B cell (primary cell): ENCODE measurements at regions not wholly inside any gene's neighbourhood (a gene's known extent, or its start where the extent isn't known, plus 50 kb on each side); places are given as distances from the start of the nearest gene placed in this dataset.
"Not testable (repeated sequence)": the region's sequence is repeated elsewhere in the genome, so short reads cannot be mapped to it uniquely, and the experiment has no call there.

Experiments used
- ATAC-seq: fragments of 200-7000 bp; cut with Tn5 transposase; one replicate; pipeline ENCODE4 v1.10.0; 2021; ENCODE audit warnings: low read depth, mild to moderate bottlenecking, moderate number of reproducible peaks, moderate library complexity
- CTCF ChIA-PET: fragments of 350-600 bp; sonication (Branson Sonifier 250); formaldehyde crosslinking; loops from one replicate; lab custom pipeline; 2021; ENCODE audit warnings: antibody characterized with exemption, inconsistent platforms; lab: Charles Lee
- POLR2A ChIA-PET: fragments of 350-600 bp; sonication (Branson Sonifier 250); formaldehyde crosslinking; loops from one replicate; lab custom pipeline; 2021; ENCODE audit warnings: antibody characterized with exemption; lab: Charles Lee
- DNase-seq: peaks from one replicate; pipeline ENCODE4 v3.0.0; 2013
- H2AFZ ChIP-seq: 2 replicates; pipeline ENCODE4 v1.6.1; 2012; ENCODE audit warnings: mild to moderate bottlenecking, low read depth, low read length; ENCODE audit not compliant: insufficient read depth, poor library complexity, severe bottlenecking
- H3K27ac ChIP-seq, 2 donors: 1 replicate in 1 of 2; 2 replicates in 1 of 2; pipeline ENCODE4 v1.5.1; 2012 to 2013; ENCODE audit warnings: low read length in 2 of 2, mild to moderate bottlenecking in 2 of 2, moderate library complexity in 1 of 2
- H3K27me3 ChIP-seq, 4 experiments: fragments of 200-600 bp in 1 of 4; sonication (generic) in 1 of 4; replicated peaks in 1 of 4; 1 replicate in 2 of 4; 2 replicates in 2 of 4; pipeline versions ENCODE4 v1.6.1 to v1.7.0; 2013 to 2016; ENCODE audit warnings: low read length in 3 of 4, mild to moderate bottlenecking in 2 of 4, mixed read lengths in 1 of 4, moderate library complexity in 1 of 4; ENCODE audit not compliant: insufficient read depth in 4 of 4, control insufficient read depth in 3 of 4; ENCODE audit errors: control extremely low read depth in 1 of 4
- H3K36me3 ChIP-seq, 2 experiments: replicated peaks in 1 of 2; 1 replicate in 1 of 2; 2 replicates in 1 of 2; pipeline versions ENCODE4 v1.6.1 to v1.7.1; 2013; ENCODE audit warnings: low read length in 1 of 2; ENCODE audit not compliant: insufficient read depth in 2 of 2, control insufficient read depth in 1 of 2; ENCODE audit errors: control extremely low read depth in 1 of 2, extremely low read depth in 1 of 2
- H3K4me1 ChIP-seq, 2 donors: fragments of 200-600 bp in 1 of 2; sonication (generic) in 1 of 2; 1 replicate in 1 of 2; 2 replicates in 1 of 2; pipeline versions ENCODE4 v1.5.1 to v1.6.1; 2013 to 2017; ENCODE audit warnings: low read length in 2 of 2; ENCODE audit not compliant: control insufficient read depth in 2 of 2, insufficient read depth in 2 of 2
- H3K4me2 ChIP-seq: replicated peaks from 2 replicates; pipeline ENCODE3; 2012; ENCODE audit warnings: mild to moderate bottlenecking, low read depth, low read length; ENCODE audit not compliant: poor library complexity, severe bottlenecking
- H3K4me3 ChIP-seq, 5 experiments: fragments of 200-600 bp in 1 of 5; sonication (generic) in 1 of 5; 1 replicate in 3 of 5; 2 replicates in 2 of 5; pipeline versions ENCODE4 v1.5.1 to v1.7.0; 2011 to 2016; ENCODE audit warnings: low read length in 4 of 5, mild to moderate bottlenecking in 4 of 5, low read depth in 2 of 5, control low read depth in 1 of 5, moderate library complexity in 1 of 5; ENCODE audit not compliant: insufficient read depth in 1 of 5; ENCODE audit errors: control extremely low read depth in 1 of 5, extremely low read depth in 1 of 5
- H3K79me2 ChIP-seq: fragments of 200-600 bp; sonication (generic); one replicate; pipeline ENCODE4 v1.6.0; 2016; ENCODE audit warnings: low read length; ENCODE audit not compliant: control insufficient read depth, insufficient read depth
- H3K9ac ChIP-seq: fragments of 200-600 bp; sonication (generic); 2 replicates; pipeline ENCODE4 v1.6.1; 2017; ENCODE audit warnings: mild to moderate bottlenecking, low read length, moderate library complexity
- H3K9me3 ChIP-seq, 3 donors: one replicate each; pipeline versions ENCODE4 v1.6.1 to v1.7.1; 2013; ENCODE audit warnings: low read length in 2 of 3; ENCODE audit not compliant: control insufficient read depth in 2 of 3, insufficient read depth in 1 of 3; ENCODE audit errors: control extremely low read depth in 1 of 3
- H4K20me1 ChIP-seq: 2 replicates; pipeline ENCODE4 v1.6.0; 2012; ENCODE audit warnings: mild to moderate bottlenecking, low read length; ENCODE audit not compliant: insufficient read depth, control insufficient read depth, poor library complexity, severe bottlenecking
- H3K27ac Mint-ChIP-seq: one replicate; pipeline ENCODE4 v1.8.0; 2021; ENCODE audit warnings: mixed read lengths
- H3K27me3 Mint-ChIP-seq: one replicate; pipeline ENCODE4 v1.8.0; 2021; ENCODE audit warnings: mixed read lengths
- H3K4me1 Mint-ChIP-seq: one replicate; pipeline ENCODE4 v1.8.0; 2021; ENCODE audit warnings: mixed read lengths
- H3K4me3 Mint-ChIP-seq: one replicate; pipeline ENCODE4 v1.8.0; 2021; ENCODE audit warnings: mixed read lengths
- H3K9me3 Mint-ChIP-seq: one replicate; pipeline ENCODE4 v1.8.0; 2022; ENCODE audit warnings: mixed read lengths; ENCODE audit not compliant: insufficient read depth
- EZH2 ChIP-seq: IDR thresholded peaks from 2 replicates; pipeline ENCODE4 v1.6.1; 2012; ENCODE audit warnings: borderline replicate concordance, low read depth, mild to moderate bottlenecking, moderate library complexity, low read length; ENCODE audit not compliant: insufficient read depth, poor library complexity, severe bottlenecking
- WGBS: methylation state at CpG from one replicate; pipeline ENCODE4 v1.1.5; 2013; ENCODE audit warnings: missing lambda C conversion rate; ENCODE audit not compliant: insufficient coverage; 5-methylcytosine and 5-hydroxymethylcytosine counted together
- intact Hi-C: fragments of 100-400 bp; cut with micrococcal nuclease; formaldehyde crosslinking; loops from one replicate; pipeline ENCODE4 v1.10.0; 2022
- TF ChIP-seq, protein P1 (sequence below): fragments of 200-600 bp; IDR thresholded peaks from one replicate; pipeline ENCODE4 v1.8.0; 2022; ENCODE audit warnings: antibody characterized with exemption, mild to moderate bottlenecking

- Histone ChIP-seq H3K4me2 (no peak overlapping the region), H3K27ac (no peak overlapping the region), H3K4me3 (no peak overlapping the region), H3K36me3 (no peaks in the 10 kb centered on the region), H3K27me3 (no peaks in the 10 kb centered on the region), H4K20me1 (no peaks in the 10 kb centered on the region), H3K79me2 (peaks cover 4% of the 10 kb centered on the region), H3K9me3 (no peaks in the 10 kb centered on the region), H2AFZ (no peak overlapping the region), H3K9ac (no peak overlapping the region), H3K4me1 (peaks cover 0 to 4% of the 10 kb centered on the region in 2 donors)
- no peak overlapping the region for H3K27ac Mint-ChIP-seq
- no peak for TF ChIP-seq EZH2
- TF ChIP-seq, protein P1, sequence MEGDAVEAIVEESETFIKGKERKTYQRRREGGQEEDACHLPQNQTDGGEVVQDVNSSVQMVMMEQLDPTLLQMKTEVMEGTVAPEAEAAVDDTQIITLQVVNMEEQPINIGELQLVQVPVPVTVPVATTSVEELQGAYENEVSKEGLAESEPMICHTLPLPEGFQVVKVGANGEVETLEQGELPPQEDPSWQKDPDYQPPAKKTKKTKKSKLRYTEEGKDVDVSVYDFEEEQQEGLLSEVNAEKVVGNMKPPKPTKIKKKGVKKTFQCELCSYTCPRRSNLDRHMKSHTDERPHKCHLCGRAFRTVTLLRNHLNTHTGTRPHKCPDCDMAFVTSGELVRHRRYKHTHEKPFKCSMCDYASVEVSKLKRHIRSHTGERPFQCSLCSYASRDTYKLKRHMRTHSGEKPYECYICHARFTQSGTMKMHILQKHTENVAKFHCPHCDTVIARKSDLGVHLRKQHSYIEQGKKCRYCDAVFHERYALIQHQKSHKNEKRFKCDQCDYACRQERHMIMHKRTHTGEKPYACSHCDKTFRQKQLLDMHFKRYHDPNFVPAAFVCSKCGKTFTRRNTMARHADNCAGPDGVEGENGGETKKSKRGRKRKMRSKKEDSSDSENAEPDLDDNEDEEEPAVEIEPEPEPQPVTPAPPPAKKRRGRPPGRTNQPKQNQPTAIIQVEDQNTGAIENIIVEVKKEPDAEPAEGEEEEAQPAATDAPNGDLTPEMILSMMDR, result no peak
- 97% methylated on average over 13 of the region's 13 CpGs for WGBS
- no peaks in the 10 kb centered on the region for H3K27me3 Mint-ChIP-seq
- no peak overlapping the region for H3K4me3 Mint-ChIP-seq
- intact Hi-C loops, result no loop called here
- H3K4me1 Mint-ChIP-seq, result peaks cover 2% of the 10 kb centered on the region
- POLR2A ChIA-PET, result no interaction called here
- DNase-seq (no peak), ATAC-seq (no peak)
- CTCF ChIA-PET, result no interaction called here
- no peaks in the 10 kb centered on the region for H3K9me3 Mint-ChIP-seq
Measured at GRCh38 chr16:29302976-29303375, 103.5 kb downstream of the NPIPB11 start.

DNA sequence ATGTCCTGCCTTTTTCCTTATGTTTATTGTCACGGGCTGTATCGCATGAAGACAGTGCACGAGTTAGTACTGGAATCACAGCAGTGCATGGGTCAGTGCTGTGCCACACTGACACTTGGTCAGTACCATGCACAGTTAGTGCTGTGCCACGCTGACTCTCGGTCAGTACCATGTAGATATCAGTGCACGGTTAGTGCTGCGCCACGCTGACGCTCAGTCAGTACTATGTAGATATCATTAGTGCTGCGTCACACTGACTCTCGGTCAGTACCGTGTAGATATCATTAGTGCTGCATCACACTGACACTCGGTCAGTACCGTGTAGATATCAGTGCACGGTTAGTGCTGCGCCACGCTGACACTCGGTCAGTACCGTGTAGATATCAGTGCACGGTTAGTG is 104.1 kb downstream of the NPIPB11 start:
- H3K27me3 ChIP-seq, H3K27ac Mint-ChIP-seq, DNase-seq, H3K4me3 ChIP-seq, H3K36me3 ChIP-seq, ATAC-seq, H3K9me3 ChIP-seq, CTCF ChIA-PET, H3K79me2 ChIP-seq, H3K4me2 ChIP-seq, H3K27me3 Mint-ChIP-seq, intact Hi-C loops, H3K9ac ChIP-seq, H3K27ac ChIP-seq, H3K4me3 Mint-ChIP-seq, H2AFZ ChIP-seq, H3K4me1 Mint-ChIP-seq, H4K20me1 ChIP-seq, H3K4me1 ChIP-seq, POLR2A ChIA-PET, H3K9me3 Mint-ChIP-seq: not testable (repeated sequence)
- WGBS, result over 99% methylated on average over 20 of the region's 20 CpGs

DNA sequence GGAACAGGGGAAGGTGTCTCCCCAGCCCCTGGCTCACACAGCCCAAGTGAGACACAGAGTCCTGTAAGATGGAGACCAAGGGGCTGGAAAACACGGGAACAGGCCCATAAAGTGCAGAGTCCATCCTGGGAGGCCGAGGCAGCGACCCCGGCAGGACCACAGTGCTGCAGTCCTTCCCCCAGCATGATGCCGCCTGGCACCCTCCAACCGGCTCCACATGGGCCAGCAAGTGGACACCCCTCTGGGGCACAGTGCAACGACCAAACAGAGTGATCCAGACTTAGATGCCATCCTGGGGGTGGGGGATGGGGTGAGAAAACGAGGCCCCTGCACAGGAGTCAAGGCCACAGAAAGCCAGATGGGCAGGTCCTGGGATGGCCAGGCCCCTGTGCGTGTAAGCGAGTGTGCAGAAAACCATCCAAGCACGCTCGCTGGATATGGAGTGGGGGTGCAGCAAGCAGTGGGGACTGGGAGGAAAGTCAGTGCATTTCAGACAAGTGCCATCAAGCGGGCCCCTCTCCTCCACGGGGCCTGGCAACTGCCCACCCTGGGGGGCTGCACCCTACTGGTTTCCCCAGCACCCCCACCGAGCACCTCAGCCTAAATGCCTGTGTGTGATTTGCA is 104.7 kb downstream of the NPIPB11 start:
- H3K9ac ChIP-seq, H3K4me1 ChIP-seq, CTCF ChIA-PET, POLR2A ChIA-PET, H2AFZ ChIP-seq, H3K27ac Mint-ChIP-seq, H3K4me1 Mint-ChIP-seq, H3K27ac ChIP-seq, H3K27me3 Mint-ChIP-seq, intact Hi-C loops, H3K4me3 Mint-ChIP-seq, H3K9me3 Mint-ChIP-seq, H3K4me2 ChIP-seq, H3K36me3 ChIP-seq, H3K4me3 ChIP-seq, H3K79me2 ChIP-seq, ATAC-seq, H3K9me3 ChIP-seq, DNase-seq, H3K27me3 ChIP-seq, H4K20me1 ChIP-seq: not testable (repeated sequence)
- 91% methylated on average over 12 of the region's 15 CpGs for WGBS
